Naive thymus-derived CD8-positive, alpha-beta T cell (primary cell): ENCODE measurements at regions not wholly inside any gene's neighbourhood (a gene's known extent, or its start where the extent isn't known, plus 50 kb on each side); places are given as distances from the start of the nearest gene placed in this dataset.

Source experiments
- ATAC-seq, 2 donors: fragments of 150-1000 bp; cut with Tn5 transposase in 1 of 2; sonication (Bioruptor Pico), chemical (Tn5 transposase) in 1 of 2; 1 replicate in 1 of 2; 2 replicates in 1 of 2; pipeline ENCODE4 v1.10.0; 2021; ENCODE audit warnings: mild to moderate bottlenecking in 2 of 2, moderate library complexity in 2 of 2
- POLR2A ChIA-PET: fragments of 350-600 bp; sonication (Branson Sonifier 250); formaldehyde crosslinking; loops from one replicate; lab custom pipeline; 2021; ENCODE audit warnings: antibody characterized with exemption; lab: Charles Lee
- DNase-seq, 10 donors: peaks; one replicate each; pipeline versions ENCODE4 v3.0.0 to v3.0.0-alpha.2; 2020 to 2022
- H3K27ac Mint-ChIP-seq, 10 donors: one replicate each; pipeline ENCODE4 v1.8.0; 2020 to 2022; ENCODE audit warnings: mild to moderate bottlenecking in 10 of 10, mixed read lengths in 10 of 10, moderate library complexity in 4 of 10, inconsistent platforms in 1 of 10
- H3K27me3 Mint-ChIP-seq, 5 donors: one replicate each; pipeline ENCODE4 v1.8.0; 2021 to 2022; ENCODE audit warnings: mixed read lengths in 5 of 5
- H3K36me3 Mint-ChIP-seq, 3 donors: one replicate each; pipeline ENCODE4 v1.8.0; 2020 to 2022; ENCODE audit warnings: mixed read lengths in 3 of 3, mild to moderate bottlenecking in 2 of 3, inconsistent platforms in 1 of 3
- H3K4me1 Mint-ChIP-seq, 4 donors: one replicate each; pipeline ENCODE4 v1.8.0; 2021 to 2022; ENCODE audit warnings: mixed read lengths in 4 of 4
- H3K4me3 Mint-ChIP-seq, 10 donors: one replicate each; pipeline ENCODE4 v1.8.0; 2020 to 2022; ENCODE audit warnings: mild to moderate bottlenecking in 10 of 10, mixed read lengths in 10 of 10, moderate library complexity in 6 of 10, inconsistent platforms in 1 of 10
- H3K9me3 Mint-ChIP-seq, 9 donors: one replicate each; pipeline ENCODE4 v1.8.0; 2020 to 2022; ENCODE audit warnings: mixed read lengths in 9 of 9, mild to moderate bottlenecking in 3 of 9, inconsistent platforms in 1 of 9, moderate library complexity in 1 of 9

DNA sequence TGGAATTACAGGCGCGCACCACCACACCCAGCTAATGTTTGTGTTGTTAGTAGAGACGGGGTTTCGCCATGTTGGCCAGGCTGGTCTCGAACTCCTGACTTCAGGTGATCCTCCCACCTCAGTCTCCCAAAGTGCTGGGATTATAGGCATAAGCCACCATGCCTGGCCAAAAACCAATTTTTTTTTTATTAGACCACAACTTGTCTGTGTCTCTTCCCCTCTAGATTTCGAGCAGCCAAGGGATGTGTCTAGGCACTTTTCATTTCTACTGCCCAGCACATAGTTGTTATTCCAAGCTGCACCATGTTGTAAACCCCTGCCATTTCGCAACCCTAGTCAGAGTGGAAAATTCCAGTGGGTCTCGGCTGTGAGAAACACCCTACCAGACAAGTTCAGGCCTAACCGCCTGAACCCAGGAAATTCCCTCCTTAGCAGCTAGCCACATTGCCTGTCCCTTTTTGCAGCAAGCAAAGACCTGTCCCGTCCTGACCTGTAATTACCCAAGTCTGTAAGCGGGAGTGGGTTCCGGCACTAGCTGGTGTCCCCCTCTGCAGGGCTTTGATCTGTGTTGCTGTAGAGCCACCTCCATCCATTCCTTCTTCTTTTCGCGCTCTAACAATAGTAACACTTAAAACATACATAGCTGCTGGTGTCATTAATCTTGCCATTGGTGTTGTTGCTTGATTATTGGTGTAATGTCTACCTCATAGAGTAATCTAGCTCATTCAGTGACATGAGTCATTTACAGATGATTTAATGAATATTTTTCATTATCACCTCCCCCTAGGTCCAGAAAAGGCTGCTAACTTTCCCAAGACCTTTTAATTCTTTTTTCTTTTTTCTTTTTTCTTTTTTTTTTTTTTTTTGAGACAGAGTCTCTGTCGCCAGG lies 77.3 kb upstream of the ATF7IP2 start:
- no peak for ATAC-seq
- no peaks in the 10 kb centered on the region for H3K27me3 Mint-ChIP-seq
- H3K9me3 Mint-ChIP-seq, result no peaks in the 10 kb centered on the region
- POLR2A ChIA-PET, result interaction anchor here (0.7 kb wide), 1 partner anchor 1333 kb away, joined by 4 read pairs; no protein-coding TSS in a partner anchor
- H3K36me3 Mint-ChIP-seq, result no peaks in the 10 kb centered on the region
- no peak for DNase-seq
- H3K4me3 Mint-ChIP-seq, result no peak overlapping the region
- no peak overlapping the region for H3K27ac Mint-ChIP-seq
- H3K4me1 Mint-ChIP-seq, result peaks cover 0 to 6% (median 0%) of the 10 kb centered on the region in 4 donors

DNA sequence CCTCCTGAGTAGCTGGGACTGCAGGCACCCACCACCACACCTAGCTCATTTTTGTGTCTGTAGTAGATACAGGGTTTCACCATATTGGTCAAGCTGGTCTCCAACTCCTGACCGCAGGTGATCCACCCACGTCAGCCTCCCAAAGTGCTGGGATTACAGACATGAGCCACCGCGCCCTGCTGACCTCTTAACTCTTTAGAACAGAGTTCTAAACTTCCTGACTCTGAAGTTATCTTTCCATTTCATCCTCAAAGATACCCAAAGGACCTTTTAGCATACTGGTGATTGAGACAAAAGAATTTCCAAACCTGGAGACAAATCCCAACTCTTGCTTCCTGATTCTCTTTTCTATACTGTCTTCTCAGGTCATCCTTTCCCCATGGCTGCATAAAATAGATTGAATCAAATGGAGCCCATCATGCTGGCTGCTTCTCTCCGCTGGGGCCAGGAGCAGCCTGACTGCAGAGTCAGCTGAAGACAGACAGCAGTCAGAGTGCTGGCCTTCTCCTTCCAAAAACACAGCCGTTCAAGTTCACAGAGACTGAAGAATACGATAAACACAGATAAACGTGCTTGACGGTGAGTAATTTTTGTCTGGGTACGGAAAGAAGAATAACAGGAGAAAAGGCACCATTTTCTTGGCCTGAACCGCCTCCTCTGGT lies 76.5 kb upstream of the ATF7IP2 start:
- Mint-ChIP-seq H3K9me3 (no peaks in the 10 kb centered on the region), H3K27me3 (no peaks in the 10 kb centered on the region), H3K4me1 (peaks cover 0 to 7% (median 0%) of the 10 kb centered on the region in 4 donors), H3K27ac (peak overlapping the region in 2 of 10 donors; percentile 22 to 60), H3K4me3 (no peak overlapping the region), H3K36me3 (no peaks in the 10 kb centered on the region)
- DNase-seq, result no peak
- no peak for ATAC-seq
- POLR2A ChIA-PET, result no interaction called here

DNA sequence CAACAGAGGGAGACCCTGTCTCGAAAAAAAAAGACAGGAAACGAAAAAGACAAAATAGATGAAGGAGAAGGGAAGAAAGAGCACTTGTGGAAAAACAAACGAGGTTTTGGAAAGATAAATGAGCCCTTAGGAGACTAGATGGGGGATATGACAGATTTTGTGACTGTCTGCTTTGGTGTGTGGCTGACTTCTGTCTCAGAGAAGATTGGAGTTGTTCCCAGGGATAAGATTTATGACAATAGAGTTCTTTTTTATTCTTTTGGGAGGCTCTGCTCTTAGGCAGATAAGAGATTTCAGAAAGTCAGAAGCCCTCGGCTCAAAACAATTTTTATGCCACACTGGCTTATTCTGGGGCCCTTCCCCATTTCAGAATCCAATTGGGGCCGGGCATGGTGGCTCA lies 73.9 kb upstream of the ATF7IP2 start:
- ATAC-seq (no peak), DNase-seq (no peak)
- POLR2A ChIA-PET, result no interaction called here
- H3K4me3 Mint-ChIP-seq, result no peak overlapping the region
- H3K9me3 Mint-ChIP-seq, result no peaks in the 10 kb centered on the region
- H3K36me3 Mint-ChIP-seq, result no peaks in the 10 kb centered on the region
- H3K27me3 Mint-ChIP-seq, result no peaks in the 10 kb centered on the region
- H3K4me1 Mint-ChIP-seq, result peaks cover 2 to 14% (median 9%) of the 10 kb centered on the region in 4 donors
- peak overlapping the region in 1 of 10 donors; percentile 11 for H3K27ac Mint-ChIP-seq

DNA sequence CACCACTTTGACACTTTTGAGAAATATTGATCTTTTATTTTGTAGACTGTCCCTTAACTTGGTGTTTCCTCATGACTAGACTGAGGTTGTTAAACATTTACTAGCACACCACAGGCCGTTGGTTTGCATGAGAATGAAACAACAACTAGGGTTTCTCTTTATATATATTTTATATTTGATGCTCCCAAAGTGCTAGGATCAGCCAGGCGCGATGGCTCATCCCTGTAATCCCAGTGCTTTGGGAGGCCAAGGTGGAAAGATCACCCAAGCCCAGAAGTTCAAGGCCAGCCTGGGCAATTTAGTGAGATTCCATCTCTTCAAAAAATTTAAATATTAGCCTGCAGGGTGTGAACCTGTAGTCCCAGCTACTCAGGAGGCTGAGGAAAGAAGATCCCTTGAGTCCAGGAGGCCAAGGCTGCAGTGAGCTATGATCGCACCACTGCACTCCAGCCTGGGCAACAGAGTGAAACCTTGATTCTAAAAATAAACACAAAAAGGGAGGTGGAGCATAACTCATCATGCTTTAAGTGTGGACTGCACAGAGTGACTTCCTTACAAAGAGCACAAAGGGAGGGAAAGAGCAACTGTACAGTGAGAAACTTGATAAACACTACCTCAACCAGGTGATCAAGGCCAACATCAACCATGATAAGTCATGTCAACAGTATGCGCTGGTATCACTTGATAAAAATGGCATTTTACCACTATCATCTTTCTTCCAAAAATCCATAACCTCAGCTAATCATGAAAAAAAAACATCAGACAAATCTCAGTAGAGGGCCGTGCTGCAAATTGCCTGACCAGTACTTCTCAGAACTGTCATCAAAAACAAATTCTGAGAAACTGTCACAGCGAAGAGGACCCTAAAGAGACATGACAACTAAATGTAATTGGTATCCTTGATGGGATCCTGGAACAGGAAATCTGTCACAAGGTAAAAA lies 72.8 kb upstream of the ATF7IP2 start:
- peak overlapping the region in 1 of 10 donors; percentile 46 for H3K27ac Mint-ChIP-seq
- no peaks in the 10 kb centered on the region for H3K36me3 Mint-ChIP-seq

DNA sequence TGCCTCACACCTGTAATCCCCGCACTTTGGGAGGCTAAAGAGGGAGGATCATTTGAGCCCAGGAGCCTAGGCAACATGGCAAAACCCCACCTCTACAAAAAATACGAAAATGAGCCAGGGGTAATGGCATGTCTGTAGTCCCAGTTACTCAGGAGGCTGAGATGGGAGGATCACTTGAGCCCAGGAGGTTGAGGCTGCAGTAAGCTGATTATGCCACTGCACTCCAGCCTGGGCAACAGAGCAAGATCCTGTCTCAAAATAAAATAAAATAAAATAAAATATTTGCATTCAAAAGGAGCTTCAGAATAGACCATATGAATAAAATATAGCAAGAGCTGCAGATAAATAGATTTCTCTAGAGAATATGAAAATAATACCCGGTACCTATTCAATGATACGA lies 71.5 kb upstream of the ATF7IP2 start:
- ATAC-seq (no peak), DNase-seq (no peak)
- H3K4me1 Mint-ChIP-seq, result peaks cover 7 to 24% (median 16%) of the 10 kb centered on the region in 4 donors
- H3K36me3 Mint-ChIP-seq, result no peaks in the 10 kb centered on the region
- no peak overlapping the region for H3K4me3 Mint-ChIP-seq
- H3K9me3 Mint-ChIP-seq, result no peaks in the 10 kb centered on the region
- H3K27me3 Mint-ChIP-seq, result no peaks in the 10 kb centered on the region
- POLR2A ChIA-PET, result interaction anchor here (0.7 kb wide), 1 partner anchor 16 kb away, joined by 4 read pairs; no protein-coding TSS in a partner anchor
- peak overlapping the region in 1 of 10 donors; percentile 23 for H3K27ac Mint-ChIP-seq

More for the DNA sequence above, 72.8 kb upstream of the ATF7IP2 start:
- Mint-ChIP-seq H3K4me1 (peaks cover 2 to 14% (median 9%) of the 10 kb centered on the region in 4 donors), H3K9me3 (no peaks in the 10 kb centered on the region), H3K27me3 (no peaks in the 10 kb centered on the region), H3K4me3 (no peak overlapping the region)
- POLR2A ChIA-PET, result interaction anchor here (0.7 kb wide), 1 partner anchor 17 kb away, joined by 4 read pairs; no protein-coding TSS in a partner anchor
- ATAC-seq (no peak), DNase-seq (no peak)

DNA sequence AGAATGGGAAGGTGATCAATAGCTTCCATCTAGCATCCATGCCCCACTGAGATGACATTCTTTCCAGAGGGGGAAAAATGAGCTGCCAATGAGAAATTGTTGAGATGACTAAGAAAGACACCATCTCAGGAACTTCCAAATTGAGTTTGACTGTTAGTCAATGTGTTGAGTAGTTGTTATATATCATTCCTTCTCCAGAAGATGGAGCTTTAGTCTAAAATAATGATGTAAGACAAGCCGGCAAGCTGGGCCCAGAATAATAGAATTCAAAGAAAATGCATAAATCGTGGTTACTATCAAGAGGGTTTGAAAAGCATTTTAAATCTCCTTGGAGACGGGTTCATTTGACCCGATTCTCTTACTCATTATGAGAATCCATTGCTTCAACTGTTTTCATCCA lies 71.0 kb upstream of the ATF7IP2 start:
- Mint-ChIP-seq H3K27me3 (no peaks in the 10 kb centered on the region), H3K36me3 (no peaks in the 10 kb centered on the region), H3K9me3 (no peaks in the 10 kb centered on the region), H3K4me3 (peak overlapping the region in 1 of 10 donors; percentile 12), H3K27ac (peak overlapping the region in 3 of 10 donors; percentile 17 to 91 (median 23)), H3K4me1 (peaks cover 8 to 27% (median 20%) of the 10 kb centered on the region in 4 donors)
- POLR2A ChIA-PET, result no interaction called here
- peak; percentile 40 to 65 for ATAC-seq
- DNase-seq, result peak in 5 of 10 donors; percentile 9 to 62 (median 35)

DNA sequence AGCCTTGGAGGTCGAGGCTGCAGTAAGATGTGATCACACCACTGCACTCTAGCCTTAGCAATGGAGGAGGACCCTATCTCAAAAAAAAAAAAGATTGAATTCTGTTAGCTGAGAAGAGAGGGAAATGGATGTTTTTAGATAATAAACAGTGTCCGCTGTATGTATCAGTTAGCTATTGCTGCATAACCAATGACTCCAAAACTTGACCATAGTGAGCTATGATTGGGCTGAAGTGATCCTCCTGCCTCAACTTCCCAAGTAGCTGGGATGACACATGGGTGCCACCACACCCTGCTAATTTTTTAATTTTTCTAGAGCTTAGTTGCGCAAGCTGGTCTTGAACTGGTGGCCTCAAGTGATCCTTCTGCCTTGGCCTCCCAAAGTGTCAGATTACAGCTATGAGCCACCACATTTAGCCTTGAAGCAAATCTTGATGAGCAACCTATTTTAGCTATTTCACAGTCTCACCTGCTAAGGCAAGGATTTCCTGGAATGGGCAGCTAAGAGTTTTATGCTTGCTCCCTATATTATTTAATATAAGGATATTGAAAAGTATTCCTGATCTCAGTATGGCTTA lies 68.3 kb upstream of the ATF7IP2 start:
- H3K36me3 Mint-ChIP-seq, result no peaks in the 10 kb centered on the region
- peaks cover 8 to 27% (median 20%) of the 10 kb centered on the region in 4 donors for H3K4me1 Mint-ChIP-seq
- H3K27ac Mint-ChIP-seq, result no peak overlapping the region
- ATAC-seq (no peak), DNase-seq (no peak)
- POLR2A ChIA-PET, result interaction anchor here (0.9 to 1.9 kb wide), 2 partner anchors 10 to 192 kb away, joined by 3 to 7 read pairs; no protein-coding TSS in a partner anchor
- no peaks in the 10 kb centered on the region for H3K27me3 Mint-ChIP-seq
- H3K4me3 Mint-ChIP-seq, result no peak overlapping the region
- H3K9me3 Mint-ChIP-seq, result no peaks in the 10 kb centered on the region

- DNase-seq (peak in 1 of 10 donors; percentile 14), ATAC-seq (peak; percentile 37 to 38)
- POLR2A ChIA-PET, result interaction anchor here (0.7 kb wide), 1 partner anchor 182 kb away, joined by 3 read pairs; no protein-coding TSS in a partner anchor
- Mint-ChIP-seq H3K9me3 (peaks cover 0 to 8% (median 0%) of the 10 kb centered on the region in 9 donors), H3K4me1 (peaks cover 8 to 36% (median 19%) of the 10 kb centered on the region in 4 donors), H3K27me3 (no peaks in the 10 kb centered on the region), H3K27ac (peak overlapping the region in 8 of 10 donors; percentile 13 to 90 (median 60)), H3K4me3 (no peak overlapping the region), H3K36me3 (peaks cover 0 to 6% (median 2%) of the 10 kb centered on the region in 3 donors)
These were observed 66.9 kb upstream of the ATF7IP2 start for GRCh38 chr16:10318798-10319500.

DNA sequence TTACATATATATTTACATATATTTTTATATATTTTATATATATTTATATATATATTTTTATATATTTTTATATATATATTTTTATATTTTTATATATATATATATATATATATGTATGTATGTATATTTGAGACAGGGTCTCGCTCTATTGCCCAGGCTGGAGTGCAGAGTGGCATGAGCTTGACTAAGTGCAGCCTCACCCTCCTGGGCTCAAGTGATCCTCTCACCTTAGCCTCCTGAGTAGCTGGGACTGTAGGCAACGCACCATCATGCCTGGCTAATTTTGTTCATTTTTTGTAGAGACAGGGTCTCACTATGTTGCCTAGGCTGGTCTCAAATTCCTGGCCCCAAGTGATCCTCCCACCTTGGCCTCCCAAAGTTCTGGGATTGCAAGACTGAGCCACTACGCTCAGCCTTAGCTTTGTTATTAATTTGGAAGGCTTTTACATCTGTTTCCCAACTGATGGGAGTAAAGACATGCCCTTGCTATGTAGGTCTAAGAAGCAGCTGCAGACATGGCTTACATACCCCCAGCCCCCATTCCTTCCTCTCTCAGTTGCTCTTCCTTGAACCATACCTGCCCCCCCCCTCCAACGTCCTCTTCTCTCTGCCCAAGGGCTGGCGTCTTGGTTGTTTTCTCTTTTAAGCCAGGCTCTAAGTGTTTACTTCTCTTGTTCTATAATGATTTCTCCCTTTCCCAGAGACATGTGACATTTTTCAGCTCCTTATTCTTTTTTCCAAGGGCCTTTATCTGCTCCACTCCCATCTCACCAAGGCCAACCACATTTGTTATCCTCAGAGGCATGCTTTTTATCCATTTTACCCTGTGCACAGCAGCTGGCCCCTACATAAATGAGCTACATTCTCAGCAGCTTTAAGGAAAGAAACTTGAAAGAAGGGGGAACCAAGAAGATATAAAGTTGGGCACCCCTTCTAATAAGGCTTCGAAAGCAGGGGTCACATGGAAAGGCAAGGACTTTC lies 64.2 kb upstream of the ATF7IP2 start:
- peak overlapping the region in 2 of 10 donors; percentile 20 to 41 for H3K27ac Mint-ChIP-seq
- H3K27me3 Mint-ChIP-seq, result no peaks in the 10 kb centered on the region
- ATAC-seq (no peak), DNase-seq (no peak)
- H3K36me3 Mint-ChIP-seq, result peaks cover 0 to 23% (median 22%) of the 10 kb centered on the region in 3 donors
- POLR2A ChIA-PET, result interaction anchor here (0.5 to 1.9 kb wide), 7 partner anchors 8 to 409 kb away, joined by 3 to 5 read pairs (median 3); partner anchors contain the start of gene ATF7IP2
- H3K4me3 Mint-ChIP-seq, result no peak overlapping the region
- H3K9me3 Mint-ChIP-seq, result peaks cover 4 to 31% (median 19%) of the 10 kb centered on the region in 9 donors
- peaks cover 8 to 23% (median 15%) of the 10 kb centered on the region in 4 donors for H3K4me1 Mint-ChIP-seq
